ENCODE measurements at regions not wholly inside any gene's neighbourhood (a gene's known extent, or its start where the extent isn't known, plus 50 kb on each side); places are given as distances from the start of the nearest gene placed in this dataset.

- TF ChIP-seq CTCF (IDR thresholded peaks at IDR 0.05): no peak
Measured at GRCh38 chr5:166377756-166378155, 1913.7 kb upstream of the WWC1 start.

GRCh38 chr5:166379517-166379916 is 1911.9 kb upstream of the WWC1 start:
- no peak for TF ChIP-seq CTCF (IDR thresholded peaks at IDR 0.05)

- TF ChIP-seq CTCF (IDR thresholded peaks at IDR 0.05): no peak
Measured at GRCh38 chr5:166382031-166382430, 1909.4 kb upstream of the WWC1 start.

- TF ChIP-seq CTCF (IDR thresholded peaks at IDR 0.05): no peak
Measured at GRCh38 chr5:166398131-166398530, 1893.3 kb upstream of the WWC1 start.

GRCh38 chr5:166399781-166400180 is 1891.7 kb upstream of the WWC1 start:
- no peak for TF ChIP-seq CTCF (IDR thresholded peaks at IDR 0.05)

- no peak for TF ChIP-seq CTCF (IDR thresholded peaks at IDR 0.05)
Measured at GRCh38 chr5:166401391-166401790, 1890.1 kb upstream of the WWC1 start.

GRCh38 chr5:166412191-166412590 is 1879.3 kb upstream of the WWC1 start:
- TF ChIP-seq CTCF (IDR thresholded peaks at IDR 0.05): no peak

GRCh38 chr5:166427211-166427610 is 1864.2 kb upstream of the WWC1 start:
- TF ChIP-seq CTCF (IDR thresholded peaks at IDR 0.05): no peak

All from LNCAP (cell line).